ENCODE measurements at regions not wholly inside any gene's neighbourhood (a gene's known extent, or its start where the extent isn't known, plus 50 kb on each side); places are given as distances from the start of the nearest gene placed in this dataset.

GRCh38 chr3:163166197-163166596 lies 1669.6 kb downstream of the OTOL1 start:
- Histone ChIP-seq H3K4me3 (no peak overlapping the region), H3K27ac (no peak overlapping the region), H3K4me1 (no peaks in the 10 kb centered on the region), H3K27me3 (no peaks in the 10 kb centered on the region), H3K9me3 (no peaks in the 10 kb centered on the region), H3K36me3 (no peaks in the 10 kb centered on the region)
- in situ Hi-C loops (cut with MboI; ENCODE audit: low sequenced_read_pairs in 4 of 4) (no loop called here), intact Hi-C loops (cut with DNase I; ENCODE audit: low total_unique reads) (no loop called here)
- no peak for ATAC-seq
- TF ChIP-seq POLR2A (IDR thresholded peaks at IDR 0.05) = no peak
- TF ChIP-seq, protein P1, sequence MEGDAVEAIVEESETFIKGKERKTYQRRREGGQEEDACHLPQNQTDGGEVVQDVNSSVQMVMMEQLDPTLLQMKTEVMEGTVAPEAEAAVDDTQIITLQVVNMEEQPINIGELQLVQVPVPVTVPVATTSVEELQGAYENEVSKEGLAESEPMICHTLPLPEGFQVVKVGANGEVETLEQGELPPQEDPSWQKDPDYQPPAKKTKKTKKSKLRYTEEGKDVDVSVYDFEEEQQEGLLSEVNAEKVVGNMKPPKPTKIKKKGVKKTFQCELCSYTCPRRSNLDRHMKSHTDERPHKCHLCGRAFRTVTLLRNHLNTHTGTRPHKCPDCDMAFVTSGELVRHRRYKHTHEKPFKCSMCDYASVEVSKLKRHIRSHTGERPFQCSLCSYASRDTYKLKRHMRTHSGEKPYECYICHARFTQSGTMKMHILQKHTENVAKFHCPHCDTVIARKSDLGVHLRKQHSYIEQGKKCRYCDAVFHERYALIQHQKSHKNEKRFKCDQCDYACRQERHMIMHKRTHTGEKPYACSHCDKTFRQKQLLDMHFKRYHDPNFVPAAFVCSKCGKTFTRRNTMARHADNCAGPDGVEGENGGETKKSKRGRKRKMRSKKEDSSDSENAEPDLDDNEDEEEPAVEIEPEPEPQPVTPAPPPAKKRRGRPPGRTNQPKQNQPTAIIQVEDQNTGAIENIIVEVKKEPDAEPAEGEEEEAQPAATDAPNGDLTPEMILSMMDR (IDR thresholded peaks at IDR 0.05 in 4 of 5, conservative IDR thresholded peaks at IDR 0.05 in 1 of 5) = no peak
- no peak for DNase-seq

DNA sequence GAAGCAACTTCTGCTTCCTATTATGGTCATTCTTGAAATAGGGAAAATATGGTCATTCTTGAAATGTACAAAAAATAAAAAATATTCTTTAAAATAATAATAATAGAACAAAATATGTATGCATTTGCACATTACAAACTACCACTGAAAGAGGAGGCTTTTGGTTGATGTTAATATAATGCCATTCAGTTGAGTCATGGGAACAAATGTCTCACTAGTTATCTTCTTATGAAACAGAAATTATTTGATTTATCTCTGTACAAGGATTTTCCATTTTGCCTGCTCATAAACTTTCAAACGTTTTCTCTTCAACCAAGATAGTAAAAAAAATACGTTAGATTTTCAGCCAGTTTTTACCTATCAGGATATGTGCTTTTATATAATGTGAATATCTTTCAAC lies 1662.7 kb downstream of the OTOL1 start:
- Histone ChIP-seq H3K9me3 (no peaks in the 10 kb centered on the region), H3K27me3 (no peaks in the 10 kb centered on the region), H3K4me3 (no peak overlapping the region), H3K36me3 (no peaks in the 10 kb centered on the region), H3K27ac (no peak overlapping the region), H3K4me1 (no peaks in the 10 kb centered on the region)
- in situ Hi-C loops (cut with MboI; ENCODE audit: low sequenced_read_pairs in 4 of 4) (no loop called here), intact Hi-C loops (cut with DNase I; ENCODE audit: low total_unique reads) (no loop called here)
- TF ChIP-seq, protein P1 (IDR thresholded peaks at IDR 0.05 in 4 of 5, conservative IDR thresholded peaks at IDR 0.05 in 1 of 5) = no peak
- no peak for TF ChIP-seq POLR2A (IDR thresholded peaks at IDR 0.05)
- ATAC-seq (no peak), DNase-seq (no peak)

DNA sequence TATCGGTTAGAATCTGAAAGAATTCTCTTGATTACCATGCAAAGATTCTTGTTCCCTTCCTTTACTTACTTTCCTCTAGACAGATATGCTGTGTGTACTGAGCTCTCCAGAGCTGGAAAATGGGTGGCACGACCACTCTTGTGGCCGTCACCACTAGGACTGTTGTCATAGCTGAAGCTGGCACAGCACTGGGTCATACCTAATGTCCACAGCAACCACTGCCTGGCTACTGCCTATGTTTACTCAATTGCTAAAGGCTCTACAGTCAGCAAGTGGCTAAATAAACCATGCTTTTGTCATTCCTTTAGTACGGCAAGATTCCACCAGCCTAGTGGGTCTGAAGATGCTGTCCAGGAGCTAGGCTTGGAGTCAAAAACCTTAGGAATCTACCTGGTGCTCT lies 1643.0 kb downstream of the OTOL1 start:
- intact Hi-C loops (cut with DNase I; ENCODE audit: low total_unique reads) (no loop called here), in situ Hi-C loops (cut with MboI; ENCODE audit: low sequenced_read_pairs in 4 of 4) (no loop called here)
- no peaks in the 10 kb centered on the region for H3K27me3 ChIP-seq
- no peak for ATAC-seq
- no peak for DNase-seq
- H3K36me3 ChIP-seq = no peaks in the 10 kb centered on the region
- TF ChIP-seq POLR2A (IDR thresholded peaks at IDR 0.05) = no peak
- TF ChIP-seq, protein P1 (IDR thresholded peaks at IDR 0.05 in 4 of 5, conservative IDR thresholded peaks at IDR 0.05 in 1 of 5) = no peak
- no peaks in the 10 kb centered on the region for H3K4me1 ChIP-seq
- H3K27ac ChIP-seq = no peak overlapping the region
- no peaks in the 10 kb centered on the region for H3K9me3 ChIP-seq
- no peak overlapping the region for H3K4me3 ChIP-seq

DNA sequence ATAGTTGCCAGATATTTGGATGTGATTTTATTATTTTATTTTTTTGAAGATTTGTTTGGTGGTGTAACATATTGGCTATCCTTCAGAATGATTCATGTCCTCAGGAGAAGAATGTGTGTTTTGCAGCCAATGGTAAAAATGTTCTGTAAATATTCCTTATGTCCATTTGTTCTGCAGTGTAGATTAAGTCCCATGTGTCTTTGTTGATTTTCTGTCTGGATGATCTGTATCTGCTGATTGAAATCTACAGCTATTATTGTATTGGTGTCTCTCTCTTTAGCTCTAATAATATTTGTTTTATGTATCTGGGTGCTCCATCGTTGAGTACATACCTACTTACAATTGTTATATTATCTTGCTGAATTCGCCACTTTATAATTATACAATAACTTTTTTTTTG lies 1641.7 kb downstream of the OTOL1 start:
- in situ Hi-C loops (cut with MboI; ENCODE audit: low sequenced_read_pairs in 4 of 4) = no loop called here
- Histone ChIP-seq H3K36me3 (no peaks in the 10 kb centered on the region), H3K27me3 (no peaks in the 10 kb centered on the region), H3K4me3 (no peak overlapping the region), H3K27ac (no peak overlapping the region), H3K4me1 (no peaks in the 10 kb centered on the region), H3K9me3 (no peaks in the 10 kb centered on the region)
- DNase-seq (no peak), ATAC-seq (no peak)
- intact Hi-C loops (cut with DNase I; ENCODE audit: low total_unique reads) = no loop called here
- TF ChIP-seq, protein P1 (IDR thresholded peaks at IDR 0.05 in 4 of 5, conservative IDR thresholded peaks at IDR 0.05 in 1 of 5) = no peak
- no peak for TF ChIP-seq POLR2A (IDR thresholded peaks at IDR 0.05)

- no peaks in the 10 kb centered on the region for H3K9me3 ChIP-seq
- no peak overlapping the region for H3K4me3 ChIP-seq
- no peaks in the 10 kb centered on the region for H3K4me1 ChIP-seq
- no peaks in the 10 kb centered on the region for H3K27me3 ChIP-seq
- intact Hi-C loops (cut with DNase I; ENCODE audit: low total_unique reads) = no loop called here
- TF ChIP-seq, protein P1 (IDR thresholded peaks at IDR 0.05 in 4 of 5, conservative IDR thresholded peaks at IDR 0.05 in 1 of 5) = no peak
- no peak for TF ChIP-seq POLR2A (IDR thresholded peaks at IDR 0.05)
- DNase-seq = no peak
- in situ Hi-C loops (cut with MboI; ENCODE audit: low sequenced_read_pairs in 4 of 4) = no loop called here
- no peak for ATAC-seq
- no peaks in the 10 kb centered on the region for H3K36me3 ChIP-seq
- no peak overlapping the region for H3K27ac ChIP-seq
Measured at GRCh38 chr3:163132111-163132510, 1635.5 kb downstream of the OTOL1 start.

Measured in gastrocnemius medialis (tissue), 4 donors.